ENCODE measurements at regions not wholly inside any gene's neighbourhood (a gene's known extent, or its start where the extent isn't known, plus 50 kb on each side); places are given as distances from the start of the nearest gene placed in this dataset.

GRCh38 chr7:81645435-81645834 lies 124.4 kb downstream of the HGF start:
- TF ChIP-seq POLR2AphosphoS5 (IDR thresholded peaks at IDR 0.05; ENCODE audit: low read depth, low read length) = no peak
- no peak for TF ChIP-seq SIN3A (IDR thresholded peaks at IDR 0.05; ENCODE audit: borderline replicate concordance, insufficient read depth, low read length)

Data from PFSK-1 (cell line).